Stimulated activated CD4-positive, alpha-beta T cell treated with anti-CD3 and anti-CD28 coated beads, Interleukin-1b, Interleukin-23, amount 100 ng/mL, for 4 hours (primary cell): ENCODE measurements at regions not wholly inside any gene's neighbourhood (a gene's known extent, or its start where the extent isn't known, plus 50 kb on each side); places are given as distances from the start of the nearest gene placed in this dataset.
"Not testable (repeated sequence)": the region's sequence is repeated elsewhere in the genome, so short reads cannot be mapped to it uniquely, and the experiment has no call there.

ENCODE experiments used
- DNase-seq, 2 donors: peaks; one replicate each; pipeline ENCODE4 v3.0.0-alpha.2; 2020; ENCODE audit warnings: low read depth in 2 of 2

DNA sequence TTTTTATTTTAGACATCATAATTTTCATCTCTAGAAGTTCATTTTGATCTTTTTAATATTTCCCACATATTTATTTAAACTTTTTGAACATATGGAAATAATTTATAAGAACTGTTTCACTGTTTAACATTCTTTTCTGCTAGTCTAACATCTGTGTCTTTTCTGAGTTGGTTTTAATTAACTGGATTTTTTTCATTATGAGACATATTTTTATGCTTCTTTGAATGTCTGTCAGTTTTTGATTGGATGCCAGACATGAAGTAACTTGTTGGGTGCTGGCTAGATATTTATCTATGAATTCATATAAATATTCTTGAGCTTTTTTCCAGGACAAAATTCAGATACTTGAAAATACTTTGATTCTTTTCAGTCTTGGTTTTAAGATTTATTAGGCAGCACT lies 317.8 kb upstream of the NCAM1 start:
- DNase-seq: no peak

DNA sequence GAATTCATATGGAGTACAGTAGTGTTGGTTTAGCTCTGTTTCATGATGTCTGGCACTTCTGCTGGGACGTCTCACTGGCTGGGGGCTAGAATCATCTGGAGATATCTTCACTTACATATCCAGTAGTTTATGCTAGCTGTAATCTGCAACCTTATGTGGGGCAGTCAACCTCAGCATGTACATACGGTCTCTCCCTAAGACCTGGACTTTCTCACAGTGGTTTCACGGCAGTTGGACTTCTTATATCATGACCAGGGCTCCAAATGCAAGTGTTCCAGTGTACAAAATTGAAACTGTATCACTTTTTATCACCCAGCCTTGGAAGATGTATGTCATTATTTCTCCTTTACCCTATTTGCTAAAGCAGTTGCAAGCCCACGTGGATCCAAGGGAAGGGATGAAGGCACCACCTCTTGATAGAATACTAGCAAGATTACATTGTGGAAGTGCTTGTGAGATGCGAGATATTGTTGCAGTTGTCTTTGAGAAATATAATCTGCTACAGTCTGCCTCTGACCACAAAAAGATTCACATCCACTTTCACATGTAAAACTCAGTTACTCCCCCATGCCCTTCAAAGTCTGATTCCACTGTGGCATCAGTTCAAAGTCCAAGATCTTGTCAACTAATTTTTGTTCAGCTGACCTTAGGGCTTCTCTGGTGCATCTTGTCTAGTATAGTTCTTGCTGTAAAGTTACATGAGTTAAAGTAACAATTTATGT lies 316.6 kb upstream of the NCAM1 start:
- no peak for DNase-seq

DNA sequence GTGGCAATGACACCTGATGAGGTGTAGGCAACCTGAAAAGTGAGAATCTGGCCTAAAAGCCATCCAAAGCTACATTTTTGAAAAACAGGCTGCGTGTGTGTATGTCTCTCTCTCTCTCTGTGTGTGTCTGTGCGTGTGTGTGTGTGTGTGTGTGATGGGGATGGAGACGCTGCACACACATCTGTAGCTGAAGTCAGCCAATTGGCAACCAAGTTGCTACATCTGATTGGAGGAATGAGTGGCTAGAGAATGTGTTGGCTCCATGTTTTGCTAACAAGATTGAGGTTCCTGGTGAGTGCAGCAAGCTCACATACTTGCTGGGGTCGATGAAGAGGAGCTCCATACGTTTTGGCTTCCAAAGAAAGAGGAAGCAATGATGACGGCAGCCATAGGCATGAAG lies 311.4 kb upstream of the NCAM1 start:
- DNase-seq: no peak

DNA sequence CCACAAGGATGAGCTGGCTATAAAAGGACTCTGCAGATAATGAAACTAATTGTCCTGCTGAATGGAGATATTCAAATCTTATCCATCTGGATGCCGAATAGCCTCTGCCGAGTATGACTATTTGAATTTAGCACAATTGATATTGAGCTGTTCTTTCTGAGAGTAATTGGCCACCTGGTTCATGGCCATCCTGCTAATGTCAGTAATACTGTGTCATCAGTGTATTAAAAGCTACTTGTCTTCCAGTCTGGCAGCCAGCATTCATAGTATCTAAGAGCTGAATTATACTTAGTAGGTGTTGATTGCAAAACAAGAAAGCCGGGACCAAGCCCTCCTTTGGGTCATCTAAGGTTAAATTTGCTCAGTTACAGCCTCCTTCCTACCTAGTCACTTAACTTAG lies 310.7 kb upstream of the NCAM1 start:
- DNase-seq: no peak

DNA sequence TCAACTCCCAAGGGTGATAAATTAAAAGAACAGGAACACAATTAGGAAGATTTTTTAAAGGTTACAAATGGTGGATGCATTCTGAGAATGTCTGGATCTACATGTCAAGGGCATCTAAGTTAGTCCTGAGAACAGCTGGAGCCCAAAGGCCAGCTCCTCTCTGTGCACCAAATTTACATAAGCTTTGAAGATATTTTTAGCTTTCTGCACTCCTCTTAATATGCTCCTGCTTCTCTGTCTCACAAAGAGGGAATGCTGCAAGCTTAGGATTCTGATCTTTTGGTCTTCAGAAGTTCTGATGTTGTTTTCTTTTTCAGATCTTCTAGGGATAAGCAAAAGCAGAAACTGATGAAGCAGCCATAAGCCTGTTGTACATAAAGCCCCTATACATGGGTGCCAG lies 309.8 kb upstream of the NCAM1 start:
- DNase-seq: no peak

GRCh38 chr11:112652786-112653390 lies 308.3 kb upstream of the NCAM1 start:
- DNase-seq: no peak

DNA sequence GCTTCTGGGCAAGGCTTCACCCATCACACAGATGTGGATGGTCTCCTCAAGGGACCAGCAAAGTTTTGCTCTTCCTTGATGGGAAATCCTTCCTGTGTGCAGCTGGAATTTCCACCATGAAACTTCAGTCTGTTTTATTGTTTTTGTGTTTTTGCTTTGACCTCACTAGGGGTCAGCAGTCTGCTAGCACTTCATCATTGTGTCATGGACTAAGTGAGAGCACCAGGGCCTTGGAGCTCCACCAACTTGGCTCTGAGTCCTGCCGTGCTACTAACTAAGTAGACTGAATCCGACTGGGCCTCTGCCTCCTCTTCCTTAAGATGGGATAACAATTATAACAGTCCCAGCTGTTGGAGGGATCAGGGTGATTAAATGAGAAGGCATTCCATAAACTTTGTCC lies 305.8 kb upstream of the NCAM1 start:
- DNase-seq: no peak

DNA sequence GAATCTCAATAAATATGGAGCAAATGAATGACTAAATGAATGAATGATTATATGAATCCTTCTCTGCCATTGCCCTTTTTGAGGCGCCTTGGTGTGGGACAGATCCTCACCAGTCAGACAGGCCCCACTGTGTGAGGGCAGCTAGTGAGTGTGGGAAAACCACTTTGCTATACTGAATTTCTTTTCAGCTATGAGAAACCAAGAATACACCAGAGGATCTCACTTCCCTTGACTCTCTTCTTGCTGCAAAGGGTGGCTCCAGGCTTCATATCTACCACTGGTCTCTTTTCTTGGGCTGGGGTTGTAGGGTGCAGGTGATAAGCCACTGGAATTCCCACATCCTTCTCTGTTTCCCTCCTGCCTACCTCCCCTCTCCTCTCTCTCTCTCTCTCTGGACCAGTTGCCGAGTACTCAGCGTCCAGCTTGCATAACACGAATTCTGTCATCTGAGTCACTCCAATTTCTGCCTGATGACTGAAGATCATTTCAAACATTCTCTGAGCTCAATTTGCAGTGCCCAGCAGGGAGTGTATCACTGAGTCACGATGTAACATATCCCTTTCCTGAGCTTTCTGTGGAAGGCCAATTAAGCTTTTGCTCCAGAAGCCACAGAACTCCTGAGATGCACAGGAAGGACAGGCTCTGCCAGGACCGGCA lies 304.3 kb upstream of the NCAM1 start:
- no peak for DNase-seq

DNA sequence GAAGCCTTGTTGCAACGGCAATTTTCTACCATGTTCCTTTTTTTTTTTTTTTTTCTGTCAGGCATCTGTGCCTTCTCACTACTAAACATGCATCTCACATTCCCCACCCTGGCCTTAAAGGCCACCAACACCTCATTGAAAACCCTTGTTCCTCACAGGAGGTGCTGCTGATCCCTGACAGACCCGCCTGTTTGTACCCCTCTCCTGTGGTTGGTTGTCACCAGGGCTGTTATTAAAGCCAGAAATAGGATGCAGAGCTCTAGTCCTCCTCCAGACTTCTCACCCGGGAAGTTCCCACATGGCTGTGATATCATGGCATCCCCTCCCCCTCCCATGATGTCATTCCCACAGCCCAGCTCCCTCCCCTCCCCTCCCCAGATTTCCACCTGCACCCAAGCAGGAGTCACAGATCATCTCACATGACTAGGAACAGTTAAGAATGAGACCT lies 302.8 kb upstream of the NCAM1 start:
- no peak for DNase-seq

GRCh38 chr11:112661146-112661545 lies 300.1 kb upstream of the NCAM1 start:
- no peak for DNase-seq

DNA sequence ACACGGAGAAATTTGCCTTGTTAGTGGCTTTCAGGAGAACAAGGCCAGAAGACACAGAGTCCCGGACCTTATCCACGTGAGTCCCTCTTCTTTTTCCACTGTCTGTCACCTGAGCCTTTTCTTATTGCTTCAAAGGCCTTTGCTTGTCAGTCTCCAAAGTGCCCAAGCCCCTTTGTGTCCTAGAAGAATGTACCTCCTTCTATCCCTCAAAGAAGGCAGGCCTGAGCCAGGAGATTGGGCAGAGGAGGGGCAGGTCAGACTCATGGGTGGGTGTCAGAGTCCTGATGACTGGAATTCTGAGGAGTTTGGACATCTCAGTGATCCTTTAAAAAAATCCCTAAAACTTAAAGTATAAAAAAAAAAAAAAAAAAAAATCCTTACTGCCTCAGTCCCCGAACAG lies 299.6 kb upstream of the NCAM1 start:
- DNase-seq: no peak

GRCh38 chr11:112662554-112662953 lies 298.7 kb upstream of the NCAM1 start:
- DNase-seq: no peak

- no peak for DNase-seq
Observed at GRCh38 chr11:112663947-112664634, 297.1 kb upstream of the NCAM1 start.

DNA sequence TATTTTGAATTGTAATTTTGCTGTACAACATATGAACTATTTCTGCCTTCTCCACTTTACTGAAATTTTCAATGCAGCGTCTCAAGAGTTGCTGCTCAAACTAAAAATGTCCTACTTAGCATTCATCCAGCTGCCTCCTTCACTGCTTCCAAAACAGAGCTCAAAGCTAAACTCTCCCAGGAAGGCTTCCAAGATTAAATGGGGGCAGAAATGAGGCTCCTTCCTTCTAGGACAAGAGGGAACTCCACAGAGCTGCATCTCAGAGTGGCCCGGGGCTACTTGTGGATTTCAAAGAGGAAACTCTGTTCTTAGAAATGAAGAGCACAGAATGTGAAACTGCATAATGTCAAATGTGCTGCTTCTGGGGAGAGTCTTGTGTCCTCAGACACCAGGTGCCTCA lies 295.9 kb upstream of the NCAM1 start:
- no peak for DNase-seq

DNA sequence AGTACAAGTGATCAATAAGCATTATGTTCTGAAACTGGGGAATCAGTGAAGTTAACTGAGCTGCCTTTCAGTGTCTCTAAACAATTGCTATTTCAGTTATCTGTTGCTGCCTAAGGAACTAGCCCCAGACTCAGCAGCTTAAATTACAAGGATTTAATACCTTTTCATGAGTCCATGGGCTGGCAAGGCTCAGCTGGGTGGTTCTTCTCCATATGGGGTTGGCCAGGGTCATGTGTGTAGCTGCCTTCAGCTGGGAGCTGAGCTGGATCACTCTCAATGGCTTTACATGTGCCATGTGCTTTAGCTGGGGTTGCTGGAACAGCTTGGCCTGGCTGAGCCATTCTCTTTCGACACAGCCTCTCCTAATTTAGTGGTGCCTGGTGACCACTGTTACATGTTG lies 295.0 kb upstream of the NCAM1 start:
- DNase-seq: no peak

DNA sequence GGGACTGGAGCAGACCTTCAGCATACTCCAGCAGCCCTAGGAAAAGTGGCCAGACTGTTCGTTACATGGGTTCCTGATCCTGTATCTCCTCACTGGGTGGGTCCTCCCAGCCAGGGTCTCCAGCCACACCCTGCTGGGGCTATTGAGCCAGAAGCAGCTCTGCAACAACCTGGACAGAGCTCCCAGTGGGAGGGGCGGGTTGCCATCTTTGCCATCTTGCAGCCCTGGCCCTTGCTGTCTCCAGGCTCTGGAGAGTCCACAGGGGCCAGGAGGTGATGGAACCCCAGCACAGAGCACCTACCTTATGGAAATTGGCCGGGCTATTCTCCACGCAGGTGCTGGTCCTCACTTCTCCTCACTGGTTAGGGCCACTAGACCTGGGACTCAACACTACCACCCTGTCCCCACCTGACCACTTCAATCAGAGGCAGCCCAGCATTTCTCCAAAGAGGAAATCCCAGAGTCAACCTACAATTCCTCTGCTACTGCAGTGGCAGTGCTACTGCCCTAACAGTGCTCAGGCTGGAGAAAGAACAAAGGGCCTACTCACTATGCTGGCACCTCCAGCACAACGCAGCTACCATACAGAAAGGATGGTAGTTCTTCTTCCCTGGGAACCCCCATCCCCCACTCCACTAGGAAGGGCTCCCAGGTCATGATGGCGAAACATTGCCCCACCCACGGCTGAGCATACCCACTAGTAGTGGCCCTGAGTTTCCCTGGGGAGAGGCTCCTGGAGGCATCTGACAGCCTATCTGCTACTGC lies 290.2 kb upstream of the NCAM1 start:
- no peak for DNase-seq

DNA sequence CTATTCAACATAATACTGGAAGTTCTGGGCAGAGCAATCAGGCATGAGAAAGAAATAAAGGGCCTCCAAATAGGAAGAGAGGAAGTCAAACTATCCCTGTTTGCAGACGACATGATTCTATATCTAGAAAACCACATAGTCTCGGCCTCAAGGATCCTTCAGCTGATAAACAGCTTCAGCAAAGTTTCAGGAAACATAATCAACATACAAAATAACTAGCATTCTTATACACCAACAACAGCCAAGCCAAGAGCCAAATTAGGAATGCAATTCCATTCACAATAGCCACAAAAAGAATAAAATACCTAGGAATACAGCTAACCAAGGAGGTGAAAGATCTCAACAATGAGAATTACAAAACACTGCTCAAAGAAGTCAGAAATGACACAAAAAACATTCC lies 287.8 kb upstream of the NCAM1 start:
- DNase-seq: not testable (repeated sequence)

- no peak for DNase-seq
Observed at GRCh38 chr11:112685111-112685510, 276.1 kb upstream of the NCAM1 start.

- DNase-seq: no peak
Observed at GRCh38 chr11:112689851-112690250, 271.4 kb upstream of the NCAM1 start.

GRCh38 chr11:112693781-112694180 lies 267.4 kb upstream of the NCAM1 start:
- no peak for DNase-seq

GRCh38 chr11:112694245-112694644 lies 267.0 kb upstream of the NCAM1 start:
- no peak for DNase-seq

- no peak for DNase-seq
Observed at GRCh38 chr11:112694813-112695212, 266.4 kb upstream of the NCAM1 start.
